Chondrocyte (in vitro differentiated cells): ENCODE measurements at regions not wholly inside any gene's neighbourhood (a gene's known extent, or its start where the extent isn't known, plus 50 kb on each side); places are given as distances from the start of the nearest gene placed in this dataset.
"Not testable (repeated sequence)": the region's sequence is repeated elsewhere in the genome, so short reads cannot be mapped to it uniquely, and the experiment has no call there.

ENCODE experiments used
- DNase-seq: peaks from one replicate; pipeline ENCODE4 v3.0.0; 2021; ENCODE audit warnings: mixed read lengths, low spot score
- H3K27ac Mint-ChIP-seq: one replicate; pipeline ENCODE4 v1.8.0; 2021; ENCODE audit warnings: mild to moderate bottlenecking, moderate library complexity, mixed read lengths; ENCODE audit not compliant: unreplicated experiment
- H3K27me3 Mint-ChIP-seq: 2 replicates; pipeline ENCODE4 v1.8.0; 2021; ENCODE audit warnings: low read depth, mixed read lengths
- H3K36me3 Mint-ChIP-seq: 2 replicates; pipeline ENCODE4 v1.8.0; 2021; ENCODE audit warnings: low read depth, mixed read lengths
- H3K4me1 Mint-ChIP-seq: 2 replicates; pipeline ENCODE4 v1.8.0; 2021; ENCODE audit warnings: low read depth, mild to moderate bottlenecking, mixed read lengths
- H3K4me3 Mint-ChIP-seq: one replicate; pipeline ENCODE4 v1.8.0; 2021; ENCODE audit warnings: mild to moderate bottlenecking, moderate library complexity, mixed read lengths; ENCODE audit not compliant: unreplicated experiment
- H3K9me3 Mint-ChIP-seq: 2 replicates; pipeline ENCODE4 v1.8.0; 2021; ENCODE audit warnings: low read depth, mixed read lengths
- TF ChIP-seq, protein P1 (sequence below): fragments of 200-600 bp; sonication (generic); IDR thresholded peaks from 2 replicates; pipeline ENCODE4 v1.5.0; 2021; ENCODE audit warnings: antibody characterized with exemption, mild to moderate bottlenecking, moderate library complexity

DNA sequence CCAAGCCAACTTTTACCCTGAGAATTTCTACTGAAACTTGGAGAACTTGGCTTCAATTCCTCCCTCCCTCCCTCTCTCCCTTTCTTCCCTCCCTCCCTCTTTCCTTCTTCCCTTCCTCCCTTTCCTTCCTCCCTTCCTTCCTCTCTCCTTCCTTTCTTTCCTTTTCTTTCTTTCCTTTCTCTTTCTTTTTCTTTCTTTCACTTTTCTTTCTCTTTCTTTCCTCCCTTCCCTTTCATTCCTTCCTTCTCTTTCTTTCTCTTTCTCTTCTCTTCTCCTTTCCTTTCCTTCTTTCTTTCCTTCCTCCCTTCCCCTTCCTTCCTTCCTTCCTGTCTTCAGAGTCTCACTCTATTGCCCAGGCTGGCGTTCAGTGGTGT, 268.1 kb upstream of the SDK2 start:
- Mint-ChIP-seq H3K36me3 (peaks cover 2% of the 10 kb centered on the region), H3K9me3 (peaks cover 6% of the 10 kb centered on the region), H3K4me3 (no peak overlapping the region), H3K27me3 (peaks cover 56% of the 10 kb centered on the region), H3K4me1 (no peaks in the 10 kb centered on the region), H3K27ac (no peak overlapping the region)
- no peak for DNase-seq
- TF ChIP-seq, protein P1, sequence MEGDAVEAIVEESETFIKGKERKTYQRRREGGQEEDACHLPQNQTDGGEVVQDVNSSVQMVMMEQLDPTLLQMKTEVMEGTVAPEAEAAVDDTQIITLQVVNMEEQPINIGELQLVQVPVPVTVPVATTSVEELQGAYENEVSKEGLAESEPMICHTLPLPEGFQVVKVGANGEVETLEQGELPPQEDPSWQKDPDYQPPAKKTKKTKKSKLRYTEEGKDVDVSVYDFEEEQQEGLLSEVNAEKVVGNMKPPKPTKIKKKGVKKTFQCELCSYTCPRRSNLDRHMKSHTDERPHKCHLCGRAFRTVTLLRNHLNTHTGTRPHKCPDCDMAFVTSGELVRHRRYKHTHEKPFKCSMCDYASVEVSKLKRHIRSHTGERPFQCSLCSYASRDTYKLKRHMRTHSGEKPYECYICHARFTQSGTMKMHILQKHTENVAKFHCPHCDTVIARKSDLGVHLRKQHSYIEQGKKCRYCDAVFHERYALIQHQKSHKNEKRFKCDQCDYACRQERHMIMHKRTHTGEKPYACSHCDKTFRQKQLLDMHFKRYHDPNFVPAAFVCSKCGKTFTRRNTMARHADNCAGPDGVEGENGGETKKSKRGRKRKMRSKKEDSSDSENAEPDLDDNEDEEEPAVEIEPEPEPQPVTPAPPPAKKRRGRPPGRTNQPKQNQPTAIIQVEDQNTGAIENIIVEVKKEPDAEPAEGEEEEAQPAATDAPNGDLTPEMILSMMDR, result no peak

DNA sequence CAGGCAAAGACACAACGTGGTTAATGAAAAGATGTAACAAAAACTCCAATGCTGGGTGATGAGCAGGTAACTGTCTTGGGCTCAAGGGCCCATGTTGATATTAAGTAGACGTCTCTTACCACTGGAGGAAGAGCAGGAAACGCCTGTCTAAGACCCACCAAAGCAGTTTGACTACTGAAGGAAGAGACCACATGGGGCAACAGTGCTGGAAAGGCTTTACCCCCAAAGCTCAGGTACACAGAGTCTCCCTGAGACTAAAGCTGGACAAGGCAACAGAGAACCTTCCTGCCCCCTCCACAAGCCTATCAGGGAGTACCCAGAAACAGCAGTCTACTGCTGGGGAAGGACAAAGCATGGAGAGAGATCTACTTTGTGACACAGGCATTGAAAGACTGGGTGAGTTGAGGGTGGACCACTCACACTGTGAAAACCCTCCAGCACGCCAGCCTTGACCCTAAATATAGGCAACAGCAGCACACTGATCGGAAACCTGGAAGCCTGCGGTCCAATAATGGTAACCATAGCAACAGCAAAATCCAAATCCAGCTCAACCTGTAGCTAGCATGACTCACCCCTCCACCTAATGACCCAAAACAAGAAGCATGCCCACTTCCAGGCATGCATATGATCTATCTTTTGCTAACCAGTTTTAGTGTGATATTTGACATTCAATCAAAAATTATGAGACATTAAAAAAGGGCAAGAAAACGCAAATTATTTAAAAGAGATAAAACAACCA, 270.5 kb upstream of the SDK2 start:
- TF ChIP-seq, protein P1, result no peak
- Mint-ChIP-seq H3K9me3 (peaks cover 11% of the 10 kb centered on the region), H3K36me3 (peaks cover 2% of the 10 kb centered on the region), H3K4me3 (no peak overlapping the region), H3K27ac (no peak overlapping the region), H3K4me1 (no peaks in the 10 kb centered on the region), H3K27me3 (peaks cover 48% of the 10 kb centered on the region)
- DNase-seq, result no peak

DNA sequence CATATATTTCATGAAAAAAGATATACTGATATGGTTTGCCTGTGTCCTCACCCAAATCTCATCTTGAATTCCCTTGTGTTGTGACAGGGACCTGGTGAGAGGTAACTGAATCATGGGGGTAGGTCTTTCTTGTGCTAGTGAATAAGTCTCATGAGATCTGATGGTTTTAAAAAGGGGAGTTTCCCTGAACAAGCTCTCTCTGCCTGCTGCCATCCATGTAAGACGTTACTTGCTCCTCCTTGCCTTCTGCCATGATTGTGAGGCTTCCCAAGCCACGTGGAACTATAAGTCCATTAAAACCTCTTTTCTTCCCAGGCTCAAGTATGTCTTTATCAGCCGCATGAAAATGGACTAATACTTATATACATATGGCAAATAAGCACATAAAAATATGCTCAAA, 274.8 kb upstream of the SDK2 start:
- peaks cover 25% of the 10 kb centered on the region for H3K27me3 Mint-ChIP-seq
- H3K4me3 Mint-ChIP-seq, DNase-seq, H3K36me3 Mint-ChIP-seq, H3K4me1 Mint-ChIP-seq, H3K27ac Mint-ChIP-seq: not testable (repeated sequence)
- H3K9me3 Mint-ChIP-seq, result peaks cover 19% of the 10 kb centered on the region

DNA sequence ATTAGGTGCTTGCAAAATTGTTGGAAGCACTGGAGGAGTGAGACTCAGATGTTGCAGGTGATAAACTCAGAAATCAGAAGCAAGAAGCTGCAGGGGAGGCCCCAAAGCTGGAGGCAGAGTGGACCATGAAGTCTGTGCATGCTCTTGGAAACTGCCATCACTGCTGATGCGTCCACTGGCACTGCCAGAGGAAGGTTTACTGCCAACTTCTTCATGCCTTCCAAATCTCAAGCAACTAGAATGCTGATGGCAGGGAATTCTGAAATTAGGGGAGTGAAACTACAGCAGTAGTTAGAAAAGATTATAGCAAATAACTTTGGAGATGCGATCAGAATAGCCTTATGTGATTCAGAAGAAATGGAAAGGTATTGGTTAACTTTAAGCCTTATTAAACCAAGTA, 277.1 kb upstream of the SDK2 start:
- H3K27me3 Mint-ChIP-seq, result peaks cover 24% of the 10 kb centered on the region
- H3K27ac Mint-ChIP-seq, result no peak overlapping the region
- DNase-seq, result no peak
- peaks cover 16% of the 10 kb centered on the region for H3K9me3 Mint-ChIP-seq
- H3K4me1 Mint-ChIP-seq, result no peaks in the 10 kb centered on the region
- H3K36me3 Mint-ChIP-seq, result no peaks in the 10 kb centered on the region
- H3K4me3 Mint-ChIP-seq, result no peak overlapping the region
- TF ChIP-seq, protein P1, result no peak

DNA sequence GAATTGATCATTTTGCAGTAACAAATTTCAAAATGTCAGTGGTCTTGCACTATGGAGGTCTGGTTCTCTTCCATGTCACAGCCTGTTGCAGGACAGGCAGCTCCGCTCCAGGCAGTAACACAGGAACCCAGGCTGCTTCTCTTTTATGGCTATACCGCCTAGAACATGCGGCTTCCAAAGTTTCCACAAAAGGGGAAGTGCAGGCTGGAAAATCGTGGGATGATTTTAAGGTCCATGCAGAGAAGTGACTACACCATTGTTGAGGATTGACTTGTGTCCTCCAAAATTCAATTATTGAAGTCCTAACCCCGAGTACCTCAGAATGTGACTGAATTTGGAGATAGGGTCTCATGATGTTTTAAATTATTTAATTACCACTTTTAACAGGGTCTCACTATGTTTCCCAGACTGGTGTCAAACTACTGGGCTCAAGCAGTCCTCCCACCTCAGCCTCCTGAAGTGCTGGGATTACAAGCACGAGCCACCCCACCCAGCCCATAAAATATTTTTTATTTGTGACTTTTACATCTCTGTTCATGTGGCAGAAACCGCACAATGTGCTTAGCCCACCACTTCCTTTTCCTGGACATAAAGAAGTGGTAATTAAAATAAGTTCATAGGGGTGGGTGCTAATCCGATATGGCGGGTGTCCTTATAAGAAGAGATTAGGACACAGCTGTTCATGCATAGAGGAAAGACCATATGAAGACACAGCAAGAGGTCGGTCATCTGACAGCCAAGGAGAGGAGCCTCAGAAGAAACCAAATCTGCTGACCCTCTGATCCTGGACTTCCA, 279.2 kb upstream of the RPL38 start:
- Mint-ChIP-seq H3K36me3 (peaks cover 4% of the 10 kb centered on the region), H3K27ac (no peak overlapping the region), H3K9me3 (peaks cover 32% of the 10 kb centered on the region), H3K4me3 (no peak overlapping the region), H3K27me3 (peaks cover 15% of the 10 kb centered on the region), H3K4me1 (no peaks in the 10 kb centered on the region)
- TF ChIP-seq, protein P1, result no peak
- no peak for DNase-seq
